Endothelial cell (in vitro differentiated cells): ENCODE measurements at regions not wholly inside any gene's neighbourhood (a gene's known extent, or its start where the extent isn't known, plus 50 kb on each side); places are given as distances from the start of the nearest gene placed in this dataset.

Source experiments
- DNase-seq: peaks from one replicate; pipeline ENCODE4 v3.0.0; 2021; ENCODE audit warnings: low spot score
- H3K27ac Mint-ChIP-seq: one replicate; pipeline ENCODE4 v1.8.0; 2021; ENCODE audit warnings: mixed read lengths, inconsistent platforms; ENCODE audit not compliant: unreplicated experiment
- H3K27me3 Mint-ChIP-seq: one replicate; pipeline ENCODE4 v1.8.0; 2021; ENCODE audit warnings: mild to moderate bottlenecking, moderate library complexity, mixed read lengths, inconsistent platforms; ENCODE audit not compliant: unreplicated experiment
- H3K36me3 Mint-ChIP-seq: one replicate; pipeline ENCODE4 v1.8.0; 2021; ENCODE audit warnings: mild to moderate bottlenecking, low read depth, mixed read lengths, inconsistent platforms; ENCODE audit not compliant: unreplicated experiment
- H3K4me1 Mint-ChIP-seq: one replicate; pipeline ENCODE4 v1.8.0; 2021; ENCODE audit warnings: mild to moderate bottlenecking, mixed read lengths, inconsistent platforms; ENCODE audit not compliant: unreplicated experiment
- H3K4me3 Mint-ChIP-seq: one replicate; pipeline ENCODE4 v1.8.0; 2021; ENCODE audit warnings: mild to moderate bottlenecking, mixed read lengths, inconsistent platforms; ENCODE audit not compliant: unreplicated experiment
- H3K9me3 Mint-ChIP-seq: one replicate; pipeline ENCODE4 v1.8.0; 2021; ENCODE audit warnings: mixed read lengths, inconsistent platforms; ENCODE audit not compliant: unreplicated experiment
- CTCF ChIP-seq: fragments of 200-600 bp; sonication (generic); IDR thresholded peaks from one replicate; pipeline ENCODE4 v1.5.0; 2021; ENCODE audit warnings: antibody characterized with exemption; ENCODE audit not compliant: unreplicated experiment

DNA sequence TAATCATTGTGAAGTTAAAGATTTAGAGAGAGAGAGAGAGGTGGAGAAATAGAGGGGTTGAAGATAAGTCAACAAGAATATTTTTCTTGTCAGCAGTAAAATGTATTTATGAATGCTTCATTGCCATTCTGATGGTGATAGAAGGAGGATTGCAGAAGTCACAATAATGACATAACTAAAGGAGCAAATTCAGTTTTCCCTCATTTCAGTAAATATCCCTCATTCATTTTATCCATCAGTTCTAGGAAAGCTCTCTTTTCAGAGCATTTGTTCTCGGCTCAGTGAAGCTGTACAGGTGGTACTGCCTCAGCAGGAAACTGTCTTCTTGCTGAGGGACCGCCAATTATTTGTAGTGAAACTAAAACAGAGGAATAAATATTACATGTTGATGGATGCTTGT lies 681.4 kb downstream of the CETN3 start:
- no peaks in the 10 kb centered on the region for H3K4me1 Mint-ChIP-seq
- H3K4me3 Mint-ChIP-seq, result no peak overlapping the region
- no peak for TF ChIP-seq CTCF
- no peaks in the 10 kb centered on the region for H3K36me3 Mint-ChIP-seq
- no peak overlapping the region for H3K27ac Mint-ChIP-seq
- no peaks in the 10 kb centered on the region for H3K27me3 Mint-ChIP-seq
- no peaks in the 10 kb centered on the region for H3K9me3 Mint-ChIP-seq
- DNase-seq, result no peak

GRCh38 chr5:89724379-89725095 lies 685.0 kb downstream of the CETN3 start:
- H3K9me3 Mint-ChIP-seq, result no peaks in the 10 kb centered on the region

GRCh38 chr5:89723907-89724306 lies 685.6 kb downstream of the CETN3 start:
- Mint-ChIP-seq H3K27ac (no peak overlapping the region), H3K36me3 (no peaks in the 10 kb centered on the region), H3K9me3 (no peaks in the 10 kb centered on the region), H3K4me1 (no peaks in the 10 kb centered on the region), H3K27me3 (no peaks in the 10 kb centered on the region), H3K4me3 (no peak overlapping the region)
- DNase-seq, result no peak
- TF ChIP-seq CTCF, result no peak

More at GRCh38 chr5:89724379-89725095, 685.0 kb downstream of the CETN3 start:
- no peak for TF ChIP-seq CTCF
- Mint-ChIP-seq H3K4me3 (no peak overlapping the region), H3K4me1 (no peaks in the 10 kb centered on the region), H3K36me3 (no peaks in the 10 kb centered on the region), H3K27me3 (no peaks in the 10 kb centered on the region), H3K27ac (no peak overlapping the region)
- no peak for DNase-seq

DNA sequence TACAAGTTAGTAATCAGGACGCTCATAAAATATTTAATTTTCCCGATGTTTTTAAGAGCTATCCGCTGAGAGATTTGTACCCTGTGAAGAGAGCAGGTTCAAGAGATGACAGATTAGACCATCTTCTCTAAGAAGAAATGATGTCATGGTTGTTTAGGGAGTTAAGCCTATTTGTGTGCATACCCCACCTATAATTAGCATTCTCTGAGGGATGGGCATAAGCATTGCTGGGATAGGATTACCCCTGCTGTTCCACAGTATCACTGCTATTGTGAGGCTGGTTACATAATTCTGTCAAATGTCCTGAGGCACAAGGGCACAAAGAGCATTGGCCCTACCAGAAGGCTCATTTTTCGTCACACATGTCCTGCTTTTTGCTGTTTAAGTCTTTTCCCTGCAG lies 687.0 kb downstream of the CETN3 start:
- H3K9me3 Mint-ChIP-seq, result no peaks in the 10 kb centered on the region
- no peak for DNase-seq
- no peaks in the 10 kb centered on the region for H3K27me3 Mint-ChIP-seq
- H3K36me3 Mint-ChIP-seq, result no peaks in the 10 kb centered on the region
- H3K4me3 Mint-ChIP-seq, result no peak overlapping the region
- no peak for TF ChIP-seq CTCF
- no peaks in the 10 kb centered on the region for H3K4me1 Mint-ChIP-seq
- no peak overlapping the region for H3K27ac Mint-ChIP-seq

GRCh38 chr5:89721931-89722330 lies 687.6 kb downstream of the CETN3 start:
- no peak for DNase-seq
- H3K27ac Mint-ChIP-seq, result no peak overlapping the region
- H3K4me3 Mint-ChIP-seq, result no peak overlapping the region
- TF ChIP-seq CTCF, result no peak
- H3K4me1 Mint-ChIP-seq, result no peaks in the 10 kb centered on the region
- H3K27me3 Mint-ChIP-seq, result no peaks in the 10 kb centered on the region
- no peaks in the 10 kb centered on the region for H3K36me3 Mint-ChIP-seq
- no peaks in the 10 kb centered on the region for H3K9me3 Mint-ChIP-seq
